Fibroblast of lung (primary cell): ENCODE measurements at regions not wholly inside any gene's neighbourhood (a gene's known extent, or its start where the extent isn't known, plus 50 kb on each side); places are given as distances from the start of the nearest gene placed in this dataset.

ENCODE experiments used
- EZH2 ChIP-seq: IDR thresholded peaks from 2 replicates; pipeline ENCODE4 v1.5.1; 2012; ENCODE audit warnings: low read length, control low read depth, mild to moderate bottlenecking; ENCODE audit errors: missing control alignments
- TF ChIP-seq, protein P1 (sequence below), 2 donors: IDR thresholded peaks in 1 of 2; conservative IDR thresholded peaks in 1 of 2; 1 replicate in 1 of 2; 2 replicates in 1 of 2; pipeline ENCODE4 v1.5.1; 2011 to 2012; ENCODE audit warnings: low read length in 2 of 2, control low read depth in 1 of 2, inconsistent platforms in 1 of 2, low read depth in 1 of 2, mild to moderate bottlenecking in 1 of 2

DNA sequence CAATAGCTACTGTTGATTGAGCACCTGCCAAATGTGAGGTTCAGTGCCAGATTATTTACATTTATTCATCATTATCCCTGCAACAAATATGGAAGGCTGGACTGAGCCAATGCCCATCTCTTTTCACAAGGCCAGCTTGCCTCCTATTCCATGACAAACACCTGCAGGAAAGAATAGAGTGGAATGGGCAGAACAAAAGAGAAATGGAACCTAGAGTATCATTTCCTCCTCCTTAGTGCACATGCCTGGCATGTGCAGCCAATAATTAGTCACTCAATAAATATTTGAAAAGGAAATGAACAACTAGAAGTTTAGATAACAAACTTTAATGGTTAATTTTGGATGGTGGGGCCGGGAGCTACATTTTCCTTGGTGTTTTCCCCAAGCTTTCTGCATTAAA lies 61.4 kb upstream of the MYRIP start:
- TF ChIP-seq, protein P1, sequence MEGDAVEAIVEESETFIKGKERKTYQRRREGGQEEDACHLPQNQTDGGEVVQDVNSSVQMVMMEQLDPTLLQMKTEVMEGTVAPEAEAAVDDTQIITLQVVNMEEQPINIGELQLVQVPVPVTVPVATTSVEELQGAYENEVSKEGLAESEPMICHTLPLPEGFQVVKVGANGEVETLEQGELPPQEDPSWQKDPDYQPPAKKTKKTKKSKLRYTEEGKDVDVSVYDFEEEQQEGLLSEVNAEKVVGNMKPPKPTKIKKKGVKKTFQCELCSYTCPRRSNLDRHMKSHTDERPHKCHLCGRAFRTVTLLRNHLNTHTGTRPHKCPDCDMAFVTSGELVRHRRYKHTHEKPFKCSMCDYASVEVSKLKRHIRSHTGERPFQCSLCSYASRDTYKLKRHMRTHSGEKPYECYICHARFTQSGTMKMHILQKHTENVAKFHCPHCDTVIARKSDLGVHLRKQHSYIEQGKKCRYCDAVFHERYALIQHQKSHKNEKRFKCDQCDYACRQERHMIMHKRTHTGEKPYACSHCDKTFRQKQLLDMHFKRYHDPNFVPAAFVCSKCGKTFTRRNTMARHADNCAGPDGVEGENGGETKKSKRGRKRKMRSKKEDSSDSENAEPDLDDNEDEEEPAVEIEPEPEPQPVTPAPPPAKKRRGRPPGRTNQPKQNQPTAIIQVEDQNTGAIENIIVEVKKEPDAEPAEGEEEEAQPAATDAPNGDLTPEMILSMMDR (conservative IDR thresholded peaks at IDR 0.05 in 1 of 2, IDR thresholded peaks at IDR 0.05 in 1 of 2; ENCODE audit: low read depth in 1 of 2, low read length in 2 of 2), result no peak
- TF ChIP-seq EZH2, result no peak
